ENCODE measurements at regions not wholly inside any gene's neighbourhood (a gene's known extent, or its start where the extent isn't known, plus 50 kb on each side); places are given as distances from the start of the nearest gene placed in this dataset.

DNA sequence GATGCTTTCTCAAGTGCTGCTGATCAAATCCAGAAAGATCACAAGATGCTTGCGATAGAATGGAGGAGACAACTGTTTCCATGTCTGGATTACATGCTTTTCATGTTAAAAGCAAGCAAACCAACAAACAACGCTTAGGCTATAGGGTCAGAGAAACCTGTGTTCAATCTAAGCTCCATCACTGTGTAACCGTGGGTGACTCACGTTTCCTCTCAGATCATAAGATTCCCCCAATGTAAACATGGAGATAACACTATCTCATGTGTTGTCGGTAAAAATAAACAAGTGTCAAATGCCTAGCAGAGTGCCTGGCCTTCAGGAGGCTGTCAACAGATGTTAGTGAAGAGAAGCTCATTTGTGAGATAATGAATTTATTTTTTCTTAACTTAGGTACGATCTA lies 907.8 kb downstream of the NTRK3 start:
- no peak overlapping the region for H3K27ac ChIP-seq (ENCODE audit: extremely low read length, insufficient read depth, low read length)
- WGBS (ENCODE audit: low lambda C conversion rate), result under 1% methylated on average over 6 of the region's 6 CpGs
- no peaks in the 10 kb centered on the region for H3K27me3 ChIP-seq (ENCODE audit: control insufficient read depth in 1 of 2, insufficient read depth in 2 of 2, low read length in 2 of 2)
- intact Hi-C loops (cut with micrococcal nuclease; ENCODE audit: unreplicated experiment) (no loop called here), in situ Hi-C loops (cut with HindIII; ENCODE audit: extremely low pct_ligation_motif_present, low pct_unique_long_range_greater_than_20kb) (no loop called here)
- H4K20me1 ChIP-seq (ENCODE audit: insufficient read depth, low read length), result no peaks in the 10 kb centered on the region
- H3K4me1 ChIP-seq (ENCODE audit: insufficient read depth, low read length), result no peaks in the 10 kb centered on the region
- no TSS peak for BruUV-seq (replicated peaks)
- DNase-seq (ENCODE audit: low spot score) (no peak), FAIRE-seq (no peak), ATAC-seq (no peak)
- TF ChIP-seq BHLHE40 (IDR thresholded peaks at IDR 0.05; ENCODE audit: low read length), result peak; percentile 61
- TF ChIP-seq PITX1 (CRISPR knock-in tag; IDR thresholded peaks at IDR 0.05), result no peak
- POLR2A ChIA-PET, result no interaction called here
- H3K9ac ChIP-seq (ENCODE audit: insufficient read depth, low read depth, low read length), result no peak overlapping the region
- no peaks in the 10 kb centered on the region for H3K36me3 ChIP-seq (replicated peaks in 1 of 2; ENCODE audit: control insufficient read depth in 1 of 2, insufficient read depth in 2 of 2, low read length in 2 of 2)
- H2AFZ ChIP-seq (ENCODE audit: low read length), result no peak overlapping the region
- no peaks in the 10 kb centered on the region for H3K79me2 ChIP-seq (ENCODE audit: insufficient read depth, low read length)
- CTCF ChIA-PET (ENCODE audit: low intra/inter-chr PET ratio, low total read pairs), result no interaction called here
- H3K4me3 ChIP-seq (replicated peaks in 1 of 3; ENCODE audit: insufficient read depth in 1 of 3, low read depth in 2 of 3, low read length in 3 of 3), result no peak overlapping the region
- H3K4me2 ChIP-seq (ENCODE audit: low read depth, low read length), result no peak overlapping the region
- H3K9me3 ChIP-seq (ENCODE audit: low read length), result peaks cover 99% of the 10 kb centered on the region

- H4K20me1 ChIP-seq (ENCODE audit: insufficient read depth, low read length), result no peaks in the 10 kb centered on the region
Measured at GRCh38 chr15:87347806-87348515, 908.6 kb downstream of the NTRK3 start.

More at GRCh38 chr15:87347806-87348515, 908.6 kb downstream of the NTRK3 start:
- intact Hi-C loops (cut with micrococcal nuclease; ENCODE audit: unreplicated experiment) (no loop called here), in situ Hi-C loops (cut with HindIII; ENCODE audit: extremely low pct_ligation_motif_present, low pct_unique_long_range_greater_than_20kb) (no loop called here)
- FAIRE-seq (no peak), ATAC-seq (no peak), DNase-seq (ENCODE audit: low spot score) (no peak)
- Histone ChIP-seq H3K79me2 (ENCODE audit: insufficient read depth, low read length) (no peaks in the 10 kb centered on the region), H3K9ac (ENCODE audit: insufficient read depth, low read depth, low read length) (no peak overlapping the region), H3K4me1 (ENCODE audit: insufficient read depth, low read length) (no peaks in the 10 kb centered on the region), H3K9me3 (ENCODE audit: low read length) (peaks cover 99% of the 10 kb centered on the region), H3K4me3 (replicated peaks in 1 of 3; ENCODE audit: insufficient read depth in 1 of 3, low read depth in 2 of 3, low read length in 3 of 3) (no peak overlapping the region), H3K27me3 (ENCODE audit: control insufficient read depth in 1 of 2, insufficient read depth in 2 of 2, low read length in 2 of 2) (no peaks in the 10 kb centered on the region), H2AFZ (ENCODE audit: low read length) (no peak overlapping the region), H3K27ac (ENCODE audit: extremely low read length, insufficient read depth, low read length) (no peak overlapping the region), H3K4me2 (ENCODE audit: low read depth, low read length) (no peak overlapping the region), H3K36me3 (replicated peaks in 1 of 2; ENCODE audit: control insufficient read depth in 1 of 2, insufficient read depth in 2 of 2, low read length in 2 of 2) (no peaks in the 10 kb centered on the region)
- TF ChIP-seq KLF13 (CRISPR knock-in tag; IDR thresholded peaks at IDR 0.05) (no peak), SAP130 (CRISPR knock-in tag; IDR thresholded peaks at IDR 0.05; ENCODE audit: low read depth) (no peak), KLF12 (CRISPR knock-in tag; IDR thresholded peaks at IDR 0.05; ENCODE audit: borderline replicate concordance) (no peak), CSRNP1 (CRISPR knock-in tag; IDR thresholded peaks at IDR 0.05) (no peak), IKZF5 (CRISPR knock-in tag; IDR thresholded peaks at IDR 0.05) (no peak), ZNF484 (CRISPR knock-in tag; IDR thresholded peaks at IDR 0.05; ENCODE audit: borderline replicate concordance, low read depth) (no peak), TMF1 (CRISPR knock-in tag; IDR thresholded peaks at IDR 0.05; ENCODE audit: low read depth) (no peak)
- TF ChIP-seq, protein P1, sequence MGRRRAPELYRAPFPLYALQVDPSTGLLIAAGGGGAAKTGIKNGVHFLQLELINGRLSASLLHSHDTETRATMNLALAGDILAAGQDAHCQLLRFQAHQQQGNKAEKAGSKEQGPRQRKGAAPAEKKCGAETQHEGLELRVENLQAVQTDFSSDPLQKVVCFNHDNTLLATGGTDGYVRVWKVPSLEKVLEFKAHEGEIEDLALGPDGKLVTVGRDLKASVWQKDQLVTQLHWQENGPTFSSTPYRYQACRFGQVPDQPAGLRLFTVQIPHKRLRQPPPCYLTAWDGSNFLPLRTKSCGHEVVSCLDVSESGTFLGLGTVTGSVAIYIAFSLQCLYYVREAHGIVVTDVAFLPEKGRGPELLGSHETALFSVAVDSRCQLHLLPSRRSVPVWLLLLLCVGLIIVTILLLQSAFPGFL (CRISPR knock-in tag; IDR thresholded peaks at IDR 0.05), result no peak
- TF ChIP-seq, protein P2, sequence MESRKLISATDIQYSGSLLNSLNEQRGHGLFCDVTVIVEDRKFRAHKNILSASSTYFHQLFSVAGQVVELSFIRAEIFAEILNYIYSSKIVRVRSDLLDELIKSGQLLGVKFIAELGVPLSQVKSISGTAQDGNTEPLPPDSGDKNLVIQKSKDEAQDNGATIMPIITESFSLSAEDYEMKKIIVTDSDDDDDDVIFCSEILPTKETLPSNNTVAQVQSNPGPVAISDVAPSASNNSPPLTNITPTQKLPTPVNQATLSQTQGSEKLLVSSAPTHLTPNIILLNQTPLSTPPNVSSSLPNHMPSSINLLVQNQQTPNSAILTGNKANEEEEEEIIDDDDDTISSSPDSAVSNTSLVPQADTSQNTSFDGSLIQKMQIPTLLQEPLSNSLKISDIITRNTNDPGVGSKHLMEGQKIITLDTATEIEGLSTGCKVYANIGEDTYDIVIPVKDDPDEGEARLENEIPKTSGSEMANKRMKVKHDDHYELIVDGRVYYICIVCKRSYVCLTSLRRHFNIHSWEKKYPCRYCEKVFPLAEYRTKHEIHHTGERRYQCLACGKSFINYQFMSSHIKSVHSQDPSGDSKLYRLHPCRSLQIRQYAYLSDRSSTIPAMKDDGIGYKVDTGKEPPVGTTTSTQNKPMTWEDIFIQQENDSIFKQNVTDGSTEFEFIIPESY (CRISPR knock-in tag; IDR thresholded peaks at IDR 0.05), result no peak
- 0% methylated on average over 3 of the region's 3 CpGs for WGBS (ENCODE audit: low lambda C conversion rate)
- no TSS peak for BruUV-seq (replicated peaks)
- ChIA-PET POLR2A (no interaction called here), CTCF (ENCODE audit: low intra/inter-chr PET ratio, low total read pairs) (no interaction called here)

All from HepG2 (cell line).